ENCODE measurements at regions not wholly inside any gene's neighbourhood (a gene's known extent, or its start where the extent isn't known, plus 50 kb on each side); places are given as distances from the start of the nearest gene placed in this dataset.

DNA sequence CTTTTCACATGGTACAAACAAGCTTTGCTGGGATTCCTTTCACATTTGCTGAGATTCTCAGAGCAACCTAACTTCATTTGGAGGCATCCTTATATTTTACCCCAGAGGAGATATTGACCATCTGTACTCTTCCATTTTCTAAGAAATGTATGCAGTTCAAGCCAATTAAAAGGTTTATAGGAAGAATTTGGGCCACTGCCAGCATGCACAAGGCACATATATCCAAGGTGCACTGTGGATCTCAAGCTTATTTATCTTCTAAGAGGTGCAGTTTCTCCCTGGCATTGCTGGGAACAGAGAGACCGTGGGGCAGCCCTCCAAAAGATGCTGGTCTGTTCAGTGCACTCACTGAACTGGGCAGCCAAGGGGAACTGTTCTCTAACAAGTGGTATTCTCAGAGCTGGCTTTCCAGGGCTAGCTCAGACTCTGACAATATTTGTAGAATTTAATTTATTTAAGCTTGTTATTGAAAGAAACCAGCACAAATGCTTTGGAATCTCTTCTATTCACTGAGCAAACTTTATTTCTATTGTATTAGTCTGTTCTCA lies 213.3 kb downstream of the TENT4A start:
- DNase-seq = no peak

DNA sequence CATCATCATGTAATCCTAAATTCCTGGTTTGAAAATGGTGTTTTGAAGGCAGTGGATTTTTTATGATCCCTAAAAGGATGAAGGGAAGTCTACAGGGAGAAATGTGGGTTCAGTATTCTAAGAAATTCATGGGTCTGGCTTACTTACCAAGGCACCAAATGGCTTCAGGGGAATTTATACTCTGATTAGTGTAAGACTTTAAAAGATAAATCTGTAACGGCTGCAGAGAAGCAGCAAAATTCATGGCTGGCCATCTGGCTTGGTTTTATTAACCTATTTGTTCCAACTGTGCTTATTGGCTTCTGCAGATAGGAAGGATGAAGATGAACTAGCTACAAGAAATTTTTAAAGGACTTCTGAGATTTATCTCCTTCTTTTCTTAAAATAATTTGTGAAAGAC lies 222.8 kb downstream of the TENT4A start:
- no peak for DNase-seq

DNA sequence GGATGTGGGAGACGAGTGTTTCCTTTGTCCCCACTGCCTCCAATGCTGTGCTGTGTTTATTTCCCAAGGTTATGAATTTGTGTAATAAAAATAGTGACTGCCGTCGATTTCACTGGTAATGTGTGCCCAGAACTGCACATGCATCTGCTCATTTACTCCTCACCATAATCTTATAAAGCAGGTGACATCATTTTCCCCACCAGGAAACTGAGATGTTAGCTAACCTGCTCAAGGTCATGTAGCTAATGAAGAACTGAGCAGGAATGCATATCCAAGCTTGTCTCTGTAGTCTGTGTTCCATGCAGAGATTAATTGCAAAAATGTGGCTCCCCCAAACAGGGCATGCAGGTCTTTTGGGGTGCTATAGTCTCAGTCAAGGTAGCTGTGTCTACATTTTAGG lies 224.4 kb downstream of the TENT4A start:
- no peak for DNase-seq

DNA sequence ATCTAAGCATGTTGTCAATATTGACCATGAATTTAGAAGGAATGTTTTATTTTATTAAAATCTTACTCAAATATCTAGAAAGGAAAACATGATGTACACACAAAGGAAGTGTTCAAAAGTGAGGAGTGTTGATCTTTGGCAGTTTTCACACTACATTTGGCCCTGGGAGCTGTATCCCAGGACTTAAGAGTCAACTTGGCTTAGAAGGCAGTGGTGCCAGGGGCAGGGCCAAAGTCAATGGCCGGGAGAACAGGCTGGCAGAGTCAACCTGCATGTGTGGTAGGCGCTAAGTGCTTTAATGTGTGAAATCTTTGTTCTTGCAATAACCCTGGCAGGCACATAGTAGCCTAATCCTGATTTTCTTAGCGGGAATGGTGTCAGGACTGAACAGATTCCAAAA lies 228.4 kb downstream of the TENT4A start:
- DNase-seq = no peak

DNA sequence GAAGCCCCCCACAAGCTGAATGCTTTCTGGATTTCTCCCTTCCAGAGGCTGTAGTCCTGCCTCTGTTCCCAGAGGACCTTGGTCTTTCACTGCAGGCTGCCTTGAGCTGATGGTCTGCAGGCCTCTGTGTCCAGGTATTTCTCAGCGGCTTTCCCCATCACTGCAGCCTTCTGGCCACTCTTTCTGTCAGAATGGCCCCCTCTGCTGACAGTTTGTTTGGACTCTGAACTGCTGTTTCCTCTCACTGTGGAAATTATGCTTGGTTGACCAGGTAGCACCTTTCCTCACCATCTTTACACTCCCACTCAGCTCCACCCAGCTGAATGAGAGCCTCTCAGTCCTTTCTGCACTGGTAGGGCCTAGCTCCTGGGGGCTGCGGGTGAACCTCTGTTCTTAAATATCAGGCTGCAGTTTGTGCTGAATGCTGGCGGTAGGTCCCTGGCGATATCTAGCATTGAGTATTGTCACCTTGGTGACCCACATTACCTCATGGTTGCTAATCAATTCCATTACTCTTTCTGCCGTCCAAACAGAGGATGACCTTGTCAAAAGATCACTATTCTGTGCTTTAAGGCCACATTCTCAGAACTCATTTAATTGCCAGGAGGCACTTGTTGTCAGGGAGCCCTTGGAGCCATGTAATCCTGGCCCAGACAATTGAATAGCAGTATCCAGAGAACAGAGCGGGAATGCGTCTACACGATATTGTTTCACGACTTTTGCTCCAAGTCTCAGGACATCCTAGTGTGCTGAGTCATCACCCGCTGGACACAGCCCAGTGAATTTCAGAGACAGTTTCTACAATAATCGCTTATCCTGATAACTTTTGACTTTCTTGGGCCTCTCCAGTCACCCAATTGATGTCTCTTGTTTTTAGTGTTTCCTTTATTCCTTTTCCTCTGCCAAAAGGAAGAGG lies 230.2 kb downstream of the TENT4A start:
- DNase-seq = no peak

DNA sequence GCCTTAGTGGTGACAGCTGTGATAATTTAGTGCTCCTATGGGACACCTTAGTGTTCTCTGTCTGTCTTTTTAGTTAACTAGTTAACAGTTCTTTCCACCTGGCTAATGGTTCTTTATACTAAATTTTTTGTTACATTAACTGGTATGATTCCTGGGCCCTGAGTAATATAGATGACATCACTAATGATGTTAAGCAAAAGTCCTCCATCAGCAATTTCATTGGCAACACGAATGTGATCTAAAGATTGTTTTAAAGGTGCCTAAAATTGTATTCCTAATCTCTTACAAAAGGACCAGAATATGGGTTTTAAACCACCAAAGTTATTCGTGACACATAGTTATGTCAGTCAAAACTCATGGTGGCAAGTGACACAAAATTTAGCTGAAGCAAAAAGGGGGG lies 235.3 kb downstream of the TENT4A start:
- DNase-seq = no peak

DNA sequence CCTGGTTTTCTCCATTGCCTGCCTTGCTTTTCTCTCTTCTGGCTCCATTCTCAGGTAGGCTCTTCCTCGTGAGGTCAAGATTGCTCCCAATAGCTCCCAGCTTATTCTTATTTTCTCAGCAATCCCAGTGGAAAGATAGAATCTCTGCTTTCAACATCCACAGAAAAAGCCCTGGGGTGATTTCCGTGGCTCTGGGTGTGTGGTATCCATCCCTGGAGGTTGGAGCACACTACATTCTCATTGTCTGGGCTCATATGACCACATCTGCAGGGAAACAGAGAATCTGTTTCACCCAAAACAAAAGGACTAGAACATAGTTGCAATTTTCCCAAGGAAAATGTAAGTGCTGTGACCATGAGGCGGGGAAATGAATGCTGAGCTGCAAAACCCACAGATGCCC lies 236.0 kb downstream of the TENT4A start:
- DNase-seq = no peak

DNA sequence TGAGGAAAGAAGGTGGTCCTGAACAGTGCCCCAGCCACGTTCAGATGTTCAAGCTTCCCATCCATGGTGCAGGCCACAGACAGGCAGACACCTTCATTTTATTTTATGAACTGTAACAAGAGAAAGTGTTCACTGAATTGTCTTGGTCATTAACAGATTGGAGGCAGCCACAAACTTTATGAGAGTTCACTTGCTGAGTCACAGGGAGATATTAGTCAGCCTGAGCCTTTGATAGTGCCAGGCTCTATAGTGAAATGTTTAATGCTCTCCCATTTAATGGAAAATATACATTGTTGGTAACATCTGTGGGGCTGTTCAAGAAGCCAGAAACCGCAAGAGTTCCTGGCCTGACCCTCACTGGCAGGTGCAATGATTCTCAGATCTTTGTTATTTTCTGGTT lies 237.0 kb downstream of the TENT4A start:
- DNase-seq = no peak

DNA sequence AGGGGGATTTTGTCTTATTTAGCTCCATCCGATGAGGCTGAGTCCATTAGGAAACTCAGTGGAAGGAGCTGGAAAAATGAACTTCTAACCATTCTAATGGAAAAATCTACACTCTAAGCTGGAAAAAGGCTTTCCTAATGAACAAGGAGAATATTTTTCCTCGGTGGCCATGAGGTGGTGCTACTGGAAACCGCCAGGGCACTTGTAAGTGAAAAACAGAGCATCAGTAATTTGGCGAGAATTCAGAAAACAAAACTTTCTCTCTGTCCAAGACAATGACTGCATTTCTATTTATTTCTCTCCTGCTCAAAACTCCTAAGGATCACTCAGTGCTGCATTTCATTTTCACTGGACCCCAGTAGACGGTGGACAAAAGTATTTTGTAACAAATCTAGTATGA lies 237.6 kb downstream of the TENT4A start:
- DNase-seq = no peak

DNA sequence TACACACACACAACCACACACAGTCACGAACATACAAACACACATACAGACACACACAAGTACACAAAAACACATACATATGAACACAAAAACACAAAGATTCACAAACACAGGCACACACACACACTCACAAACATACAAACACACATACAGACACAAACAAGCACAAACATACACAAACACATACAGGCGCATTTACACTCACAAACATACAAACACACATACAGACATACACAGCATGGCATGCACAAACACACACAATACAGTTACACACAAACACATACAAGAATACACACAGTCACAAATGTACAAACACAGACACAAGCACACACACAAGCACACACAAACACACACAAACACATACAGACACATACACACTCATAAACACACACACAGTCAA lies 247.9 kb downstream of the TENT4A start:
- no peak for DNase-seq

DNA sequence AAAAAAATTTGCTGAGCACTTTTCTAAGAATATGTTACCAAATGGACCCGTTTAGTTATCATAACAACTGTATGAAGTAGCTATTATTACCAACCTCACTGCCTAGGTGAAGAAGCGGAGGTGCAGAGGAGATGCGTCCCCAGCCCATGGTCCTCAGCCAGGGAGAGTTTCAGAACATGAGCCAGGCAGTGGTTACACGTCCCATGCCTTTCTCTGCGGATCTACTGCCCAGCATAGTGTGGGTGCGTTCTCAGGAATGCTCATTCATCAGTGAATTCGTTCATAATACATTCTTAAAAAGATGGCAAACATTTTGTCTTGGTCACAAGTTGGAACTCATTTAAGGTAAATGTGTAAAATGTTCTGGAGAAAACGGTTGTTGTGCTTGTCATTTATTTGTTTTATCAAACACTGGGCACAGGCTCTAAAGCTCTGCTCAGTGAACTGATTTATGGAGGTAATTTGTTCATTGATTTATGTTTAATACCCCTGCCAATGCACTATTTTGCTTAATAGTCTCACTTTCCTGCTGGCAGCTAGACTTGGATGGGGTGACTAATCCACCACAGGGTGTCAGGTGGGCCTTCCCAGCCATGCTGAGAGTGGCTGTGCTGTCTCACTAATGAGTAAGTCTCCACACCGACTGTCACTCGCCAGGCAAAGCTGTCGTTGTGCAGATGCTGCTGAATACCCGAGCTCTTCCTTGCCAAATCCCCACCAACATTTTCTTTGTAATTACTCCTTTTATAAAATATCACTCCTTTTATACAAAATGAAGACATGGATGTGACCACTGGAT lies 248.8 kb downstream of the TENT4A start:
- no peak for DNase-seq

DNA sequence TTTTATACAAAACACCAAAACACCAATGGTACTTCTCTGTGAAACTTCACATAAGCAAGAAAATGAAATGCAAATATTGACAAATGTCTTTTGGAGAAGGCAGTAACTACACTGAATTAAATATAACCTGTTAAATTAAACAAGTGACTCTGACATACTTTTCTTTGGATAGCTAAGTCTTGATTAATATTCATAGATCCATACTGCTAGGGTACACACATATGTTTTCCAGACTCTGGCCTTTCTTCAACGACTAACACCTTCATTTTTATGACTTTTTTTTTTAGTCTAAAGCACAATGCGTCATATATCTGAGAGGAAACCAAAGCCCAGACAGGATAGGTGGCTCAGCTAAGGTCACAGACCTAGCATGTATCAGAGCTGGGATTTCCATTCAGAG lies 263.7 kb downstream of the TENT4A start:
- DNase-seq = no peak

DNA sequence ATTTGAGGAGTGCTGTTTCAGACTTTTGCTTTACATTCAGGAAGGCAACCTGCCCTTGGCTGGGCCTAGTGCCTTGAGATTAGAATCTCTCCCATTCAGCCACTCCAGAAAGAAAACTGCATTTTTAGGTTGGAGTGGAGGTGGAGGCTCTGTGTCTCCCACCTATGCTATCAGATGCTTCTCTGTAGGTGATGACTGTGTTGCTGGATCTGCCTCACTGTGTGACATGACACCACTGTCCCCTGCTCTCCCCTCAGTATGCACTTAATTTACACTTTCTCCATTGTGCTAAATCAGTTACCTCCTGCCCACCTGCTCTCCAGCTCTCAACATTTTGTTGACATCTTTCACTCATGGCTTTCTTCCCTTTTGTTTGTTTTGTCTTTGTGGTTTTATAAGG lies 265.8 kb downstream of the TENT4A start:
- DNase-seq = no peak

DNA sequence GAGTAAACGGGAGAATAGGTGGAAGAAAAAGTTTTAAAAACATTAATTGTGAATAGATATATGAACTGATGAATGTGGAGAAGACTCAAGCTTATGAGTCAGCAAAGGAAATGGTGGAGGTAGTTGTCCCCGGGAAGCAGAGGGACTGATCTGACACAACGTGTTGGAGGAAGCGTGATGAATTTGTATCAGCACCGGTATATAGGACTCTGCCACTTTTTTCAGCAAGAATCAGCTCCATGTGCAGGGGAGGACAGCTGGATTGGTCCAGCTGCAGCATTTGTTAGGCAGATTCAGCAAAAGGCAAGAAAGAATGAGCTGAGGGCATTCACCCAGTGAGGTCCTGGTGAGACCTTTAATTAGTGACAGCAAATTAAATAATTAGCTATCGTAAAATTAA lies 276.0 kb downstream of the TENT4A start:
- DNase-seq = no peak

DNA sequence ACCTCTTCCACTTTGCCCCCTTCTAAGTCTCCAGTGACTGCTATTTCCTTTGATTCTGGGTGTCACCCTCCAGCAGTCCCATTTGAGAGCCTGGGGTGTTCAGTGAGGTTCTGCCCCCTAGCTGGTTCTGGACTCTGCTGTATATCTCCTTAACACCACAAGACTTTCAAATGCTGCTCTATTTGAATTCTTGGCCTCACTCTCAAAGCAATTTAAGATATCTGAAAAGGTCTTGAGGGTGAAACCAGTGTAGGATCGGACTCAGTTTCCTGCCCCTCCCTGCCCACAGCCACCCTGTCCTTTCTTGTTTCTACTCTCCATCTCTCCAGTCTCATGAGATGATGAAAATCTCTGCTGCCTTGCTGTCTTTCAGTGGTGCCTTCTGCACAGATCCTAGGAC lies 280.9 kb downstream of the TENT4A start:
- no peak for DNase-seq

DNA sequence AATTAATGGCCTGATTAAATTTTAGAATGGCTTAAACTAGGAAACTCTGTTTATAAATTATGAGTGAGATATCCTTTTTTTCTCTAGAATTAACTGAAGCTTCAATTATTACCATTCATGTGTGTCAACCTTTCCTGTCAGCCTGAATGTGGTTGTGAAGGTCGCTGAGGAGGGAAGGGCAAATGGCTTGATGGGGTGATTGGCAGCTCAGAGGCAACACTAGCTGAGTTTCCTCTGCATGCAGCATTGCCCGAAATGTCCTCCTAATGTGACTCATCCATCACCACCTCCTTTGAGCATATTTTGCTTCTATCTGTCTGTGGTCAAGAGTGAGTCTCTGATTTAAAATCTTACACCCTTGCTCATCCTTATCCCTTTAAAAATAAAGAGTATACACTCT lies 281.9 kb downstream of the TENT4A start:
- no peak for DNase-seq

DNA sequence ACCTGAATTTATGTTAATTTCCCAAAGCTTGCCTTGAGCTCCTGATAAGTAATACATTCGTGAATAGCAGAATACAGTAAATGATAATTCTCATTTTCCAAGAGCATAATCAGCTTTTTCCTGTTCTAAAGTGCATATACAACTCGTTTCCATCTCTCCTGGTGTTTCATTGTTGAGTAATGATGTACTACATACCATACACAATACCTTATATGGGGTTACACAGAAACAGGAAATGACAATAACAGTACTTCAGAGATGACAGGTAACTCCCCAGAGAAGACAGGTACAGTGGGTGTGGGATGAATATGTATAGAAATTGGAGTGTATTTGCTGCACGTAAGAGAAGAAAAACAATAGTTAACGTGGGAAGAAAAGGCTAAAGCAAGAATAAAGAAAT lies 287.1 kb downstream of the TENT4A start:
- DNase-seq = no peak

DNA sequence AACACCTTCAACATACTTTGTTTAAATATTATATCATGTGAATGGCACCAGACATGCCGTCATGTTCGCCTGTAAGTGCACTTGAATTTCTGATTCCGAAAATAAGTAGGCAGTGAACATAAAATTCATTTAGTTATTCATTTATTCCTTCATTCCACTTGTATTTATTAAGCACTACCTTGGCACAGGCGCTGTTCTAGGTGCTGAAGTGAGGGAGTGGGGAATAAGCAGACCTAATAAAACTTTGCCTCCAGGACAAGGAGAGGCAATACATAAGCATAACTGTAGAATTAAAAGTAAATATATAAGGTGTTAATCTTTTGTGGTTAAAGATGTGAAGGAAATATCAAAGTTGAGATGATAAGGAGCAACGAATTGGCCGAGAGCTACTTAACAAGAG lies 297.4 kb downstream of the TENT4A start:
- DNase-seq = no peak

DNA sequence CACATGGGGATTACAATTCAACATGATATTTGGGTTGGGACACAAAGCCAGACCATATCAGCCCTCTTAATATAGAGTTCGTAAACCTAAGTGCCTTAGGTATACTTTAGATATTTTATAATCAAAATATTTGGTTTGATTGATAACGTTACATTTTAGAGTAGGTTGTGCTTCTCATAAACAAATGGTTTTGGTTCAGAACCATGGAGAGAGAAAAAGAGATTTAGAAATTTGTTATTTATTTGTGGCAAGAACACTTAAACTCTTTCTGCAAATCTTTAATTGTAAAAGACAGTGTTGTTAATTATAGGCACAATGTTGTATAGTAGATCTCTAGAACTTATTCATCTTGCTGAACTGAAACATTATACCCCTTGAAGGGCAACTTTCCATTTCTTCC lies 298.8 kb downstream of the TENT4A start:
- no peak for DNase-seq

DNA sequence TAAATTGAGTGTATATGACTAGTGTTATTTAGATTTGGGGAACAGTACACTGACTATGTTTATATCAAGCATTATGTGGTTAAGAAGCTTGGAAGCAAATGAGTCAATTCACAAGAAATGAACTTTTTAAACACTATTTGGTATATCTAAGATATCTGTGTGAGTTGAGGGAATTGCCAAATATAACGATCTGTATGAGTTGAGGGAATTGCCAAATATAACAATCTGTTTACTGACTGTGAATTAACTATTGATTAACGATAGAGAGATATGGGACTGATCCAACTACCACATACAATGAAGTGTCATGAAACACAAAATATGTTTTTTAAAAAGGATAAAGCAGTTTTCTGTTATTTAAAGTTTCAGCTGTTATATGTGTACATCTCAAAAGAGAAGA lies 301.4 kb downstream of the TENT4A start:
- no peak for DNase-seq

DNA sequence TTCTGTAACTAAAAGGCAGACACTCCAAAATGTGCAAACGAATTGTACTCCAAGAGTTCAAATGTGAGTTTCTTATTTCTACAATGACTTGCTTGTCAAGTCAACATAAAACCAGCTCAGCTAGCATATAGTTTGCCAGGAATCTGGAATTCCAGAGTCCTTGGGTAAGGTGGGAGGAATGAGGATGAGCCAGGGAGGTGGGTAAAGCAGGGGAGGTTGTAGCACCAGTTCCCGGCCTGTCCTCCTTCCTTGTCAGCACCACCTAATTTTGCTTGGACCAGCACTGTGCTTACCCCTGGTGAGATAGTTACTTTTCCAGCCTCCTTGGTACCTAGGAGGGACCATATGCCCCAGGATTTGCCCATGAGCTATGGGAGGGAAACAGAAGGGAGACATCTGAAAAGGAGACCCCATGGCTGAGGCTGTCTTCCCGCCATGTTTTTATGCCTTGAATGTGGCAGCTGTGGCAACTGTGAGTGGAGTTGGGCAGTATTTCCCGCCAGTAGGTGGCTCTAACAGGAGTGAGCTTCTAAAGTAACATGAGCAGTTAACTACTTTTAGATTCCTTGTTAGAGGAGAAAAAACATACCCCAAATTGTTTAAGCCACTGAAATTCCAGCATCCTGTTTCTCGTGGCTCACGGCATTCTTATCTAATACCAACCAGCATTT lies 302.5 kb downstream of the TENT4A start:
- no peak for DNase-seq

DNA sequence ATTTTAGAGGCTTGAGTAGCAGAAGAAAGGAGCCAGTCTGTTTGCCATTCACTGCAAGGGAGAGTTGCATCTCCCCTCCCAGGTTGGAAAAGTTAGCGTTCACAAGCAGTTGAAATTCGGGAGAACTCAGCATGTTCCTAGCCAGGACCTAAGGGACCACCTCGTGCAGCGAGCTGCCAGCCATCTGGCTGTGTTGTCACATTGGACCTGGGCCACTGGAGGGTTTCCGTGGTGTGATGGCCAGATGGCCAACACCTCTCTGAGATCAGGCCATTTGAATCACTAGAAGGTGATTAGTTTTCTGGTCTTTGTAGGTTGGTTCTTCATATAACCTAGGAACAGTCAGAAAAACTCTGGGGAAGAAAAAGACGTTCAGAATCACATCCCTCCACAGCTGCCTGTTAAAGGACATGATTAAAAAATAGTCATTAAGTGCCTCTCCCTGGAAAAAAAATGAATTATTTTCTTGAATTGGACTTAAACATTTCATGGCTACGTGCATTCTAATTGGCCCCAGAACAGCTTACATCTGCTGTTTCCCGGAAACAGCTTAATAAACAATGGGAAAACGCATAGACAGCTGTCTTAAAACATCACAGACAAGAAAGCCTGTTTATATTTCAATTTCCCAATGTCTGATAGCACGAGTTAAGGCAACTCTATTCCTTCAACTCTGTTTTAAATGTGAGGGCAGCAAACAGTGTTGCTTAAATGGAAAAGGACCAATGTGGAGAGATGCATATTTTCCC lies 303.9 kb downstream of the TENT4A start:
- no peak for DNase-seq
